Loucy (cell line): ENCODE measurements at regions not wholly inside any gene's neighbourhood (a gene's known extent, or its start where the extent isn't known, plus 50 kb on each side); places are given as distances from the start of the nearest gene placed in this dataset.

ENCODE experiments used
- H2AFZ ChIP-seq: fragments of 200-600 bp; sonication (generic); 2 replicates; pipeline ENCODE4 v1.6.0; 2016; ENCODE audit warnings: antibody characterized with exemption, mild to moderate bottlenecking, low read length, moderate library complexity
- H3F3A ChIP-seq: fragments of 200-600 bp; 2 replicates; pipeline ENCODE4 v1.6.0; 2016; ENCODE audit warnings: antibody characterized with exemption, low read depth, mild to moderate bottlenecking
- H3K27me3 ChIP-seq: fragments of 200-600 bp; sonication (generic); 2 replicates; pipeline ENCODE4 v1.6.1; 2014; ENCODE audit warnings: low read length, mild to moderate bottlenecking; ENCODE audit not compliant: insufficient read depth, poor library complexity, severe bottlenecking
- H3K36me3 ChIP-seq: fragments of 200-600 bp; sonication (generic); 2 replicates; pipeline ENCODE4 v1.6.1; 2016; ENCODE audit warnings: low read length; ENCODE audit not compliant: insufficient read depth
- H3K4me1 ChIP-seq: fragments of 200-600 bp; sonication (generic); 2 replicates; pipeline ENCODE4 v1.5.1; 2014; ENCODE audit warnings: low read length, mild to moderate bottlenecking; ENCODE audit not compliant: insufficient read depth, poor library complexity, severe bottlenecking
- H3K4me2 ChIP-seq: fragments of 200-600 bp; sonication (generic); 2 replicates; pipeline ENCODE4 v1.6.0; 2014; ENCODE audit warnings: antibody characterized with exemption, low read length, low read depth, mild to moderate bottlenecking; ENCODE audit not compliant: poor library complexity, severe bottlenecking
- H3K4me3 ChIP-seq: fragments of 200-600 bp; sonication (generic); 2 replicates; pipeline ENCODE4 v1.5.1; 2014; ENCODE audit warnings: low read length, mild to moderate bottlenecking, mixed read lengths; ENCODE audit not compliant: poor library complexity, severe bottlenecking
- H3K79me2 ChIP-seq: fragments of 200-600 bp; sonication (generic); 2 replicates; pipeline ENCODE4 v1.6.1; 2014; ENCODE audit warnings: low read length; ENCODE audit not compliant: insufficient read depth
- H3K9ac ChIP-seq: fragments of 200-600 bp; sonication (generic); 2 replicates; pipeline ENCODE4 v1.6.0; 2014; ENCODE audit warnings: mild to moderate bottlenecking, low read depth, low read length, moderate library complexity; ENCODE audit not compliant: poor library complexity, severe bottlenecking
- H3K9me2 ChIP-seq: fragments of 200-600 bp; sonication (generic); replicated peaks from 2 replicates; pipeline ENCODE4 v1.6.1; 2016; ENCODE audit warnings: low read depth, low read length, mixed read lengths
- H3K9me3 ChIP-seq: fragments of 200-600 bp; sonication (generic); 2 replicates; pipeline ENCODE4 v1.6.1; 2014; ENCODE audit warnings: mild to moderate bottlenecking, antibody characterized with exemption, low read length, low read depth; ENCODE audit not compliant: insufficient read depth
- H4K20me1 ChIP-seq: fragments of 200-600 bp; sonication (generic); 2 replicates; pipeline ENCODE4 v1.6.0; 2014; ENCODE audit warnings: antibody characterized with exemption, low read length, mild to moderate bottlenecking; ENCODE audit not compliant: insufficient read depth, poor library complexity, severe bottlenecking
- CTCF ChIP-seq: fragments of 200-600 bp; sonication (generic); conservative IDR thresholded peaks from 2 replicates; pipeline ENCODE4 v1.5.1; 2014; ENCODE audit warnings: mild to moderate bottlenecking, antibody characterized with exemption, low read length
- EZH2phosphoT487 ChIP-seq: fragments of 200-600 bp; IDR thresholded peaks from 2 replicates; pipeline ENCODE4 v1.6.1; 2018; ENCODE audit warnings: antibody characterized with exemption, mild to moderate bottlenecking, moderate library complexity, borderline replicate concordance

DNA sequence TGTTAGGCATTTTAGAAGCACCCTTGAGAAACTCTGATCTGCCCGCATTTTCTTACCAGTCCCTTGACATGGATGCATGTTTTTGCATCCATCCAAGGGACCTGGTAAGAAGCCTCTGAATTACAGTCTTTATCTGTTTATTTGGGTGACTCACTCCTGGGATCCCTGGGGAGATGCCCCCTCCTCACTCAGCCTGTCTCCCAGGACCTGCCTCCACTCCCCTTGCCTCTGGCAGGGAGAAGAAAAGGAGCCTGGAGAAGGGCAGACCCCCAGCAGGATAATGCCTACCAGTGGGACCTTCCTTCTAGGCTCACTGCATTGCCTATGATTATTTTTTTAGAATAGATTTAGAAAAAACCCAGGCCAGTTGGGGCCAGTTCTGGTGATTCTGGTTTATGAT, 329.4 kb downstream of the PTTG2 start:
- no peak overlapping the region for H3K4me3 ChIP-seq
- H3F3A ChIP-seq = no peaks in the 10 kb centered on the region
- no peaks in the 10 kb centered on the region for H3K79me2 ChIP-seq

GRCh38 chr4:38290366-38290765, 330.2 kb downstream of the PTTG2 start:
- H3K9me3 ChIP-seq = peaks cover 4% of the 10 kb centered on the region; the same call in 1 of the 2 replicates
- H3K36me3 ChIP-seq = no peaks in the 10 kb centered on the region
- H3F3A ChIP-seq = no peaks in the 10 kb centered on the region
- TF ChIP-seq CTCF (no peak), EZH2phosphoT487 (no peak)
- no peaks in the 10 kb centered on the region for H3K4me1 ChIP-seq
- H3K27me3 ChIP-seq = no peaks in the 10 kb centered on the region
- H2AFZ ChIP-seq = no peak overlapping the region
- H3K4me2 ChIP-seq = no peak overlapping the region
- H3K79me2 ChIP-seq = no peaks in the 10 kb centered on the region
- no peaks in the 10 kb centered on the region for H4K20me1 ChIP-seq
- H3K9ac ChIP-seq = no peak overlapping the region
- no peaks in the 10 kb centered on the region for H3K9me2 ChIP-seq
- no peak overlapping the region for H3K4me3 ChIP-seq

More for the DNA sequence above, 329.4 kb downstream of the PTTG2 start:
- Histone ChIP-seq H3K4me1 (no peaks in the 10 kb centered on the region), H4K20me1 (no peaks in the 10 kb centered on the region), H3K4me2 (no peak overlapping the region), H3K9me3 (peaks cover 4% of the 10 kb centered on the region; the same call in 1 of the 2 replicates), H3K9me2 (no peaks in the 10 kb centered on the region), H2AFZ (no peak overlapping the region), H3K36me3 (no peaks in the 10 kb centered on the region), H3K27me3 (no peaks in the 10 kb centered on the region), H3K9ac (no peak overlapping the region)
- TF ChIP-seq CTCF = no peak
- TF ChIP-seq EZH2phosphoT487 = no peak

GRCh38 chr4:38290914-38291313, 330.7 kb downstream of the PTTG2 start:
- Histone ChIP-seq H3K27me3 (no peaks in the 10 kb centered on the region), H3K4me2 (no peak overlapping the region), H3K9ac (no peak overlapping the region), H2AFZ (no peak overlapping the region), H3K79me2 (no peaks in the 10 kb centered on the region), H3K4me3 (no peak overlapping the region), H3K9me3 (peaks cover 4% of the 10 kb centered on the region; the same call in 1 of the 2 replicates), H4K20me1 (no peaks in the 10 kb centered on the region), H3K36me3 (no peaks in the 10 kb centered on the region), H3K4me1 (no peaks in the 10 kb centered on the region), H3F3A (no peaks in the 10 kb centered on the region), H3K9me2 (no peaks in the 10 kb centered on the region)
- no peak for TF ChIP-seq CTCF
- no peak for TF ChIP-seq EZH2phosphoT487
